Astrocyte (in vitro differentiated cells and primary cell): ENCODE measurements at regions not wholly inside any gene's neighbourhood (a gene's known extent, or its start where the extent isn't known, plus 50 kb on each side); places are given as distances from the start of the nearest gene placed in this dataset.

Source experiments
- EZH2 ChIP-seq: IDR thresholded peaks from 2 replicates; pipeline ENCODE4 v1.6.1; 2012; ENCODE audit warnings: mild to moderate bottlenecking, low read length, inconsistent platforms; ENCODE audit not compliant: insufficient read depth
- TF ChIP-seq, protein P1 (sequence below): IDR thresholded peaks from 2 replicates; pipeline ENCODE4 v1.5.1; 2011; ENCODE audit warnings: low read depth, mild to moderate bottlenecking, inconsistent platforms, low read length, moderate library complexity; ENCODE audit not compliant: insufficient read depth

- TF ChIP-seq, protein P1, sequence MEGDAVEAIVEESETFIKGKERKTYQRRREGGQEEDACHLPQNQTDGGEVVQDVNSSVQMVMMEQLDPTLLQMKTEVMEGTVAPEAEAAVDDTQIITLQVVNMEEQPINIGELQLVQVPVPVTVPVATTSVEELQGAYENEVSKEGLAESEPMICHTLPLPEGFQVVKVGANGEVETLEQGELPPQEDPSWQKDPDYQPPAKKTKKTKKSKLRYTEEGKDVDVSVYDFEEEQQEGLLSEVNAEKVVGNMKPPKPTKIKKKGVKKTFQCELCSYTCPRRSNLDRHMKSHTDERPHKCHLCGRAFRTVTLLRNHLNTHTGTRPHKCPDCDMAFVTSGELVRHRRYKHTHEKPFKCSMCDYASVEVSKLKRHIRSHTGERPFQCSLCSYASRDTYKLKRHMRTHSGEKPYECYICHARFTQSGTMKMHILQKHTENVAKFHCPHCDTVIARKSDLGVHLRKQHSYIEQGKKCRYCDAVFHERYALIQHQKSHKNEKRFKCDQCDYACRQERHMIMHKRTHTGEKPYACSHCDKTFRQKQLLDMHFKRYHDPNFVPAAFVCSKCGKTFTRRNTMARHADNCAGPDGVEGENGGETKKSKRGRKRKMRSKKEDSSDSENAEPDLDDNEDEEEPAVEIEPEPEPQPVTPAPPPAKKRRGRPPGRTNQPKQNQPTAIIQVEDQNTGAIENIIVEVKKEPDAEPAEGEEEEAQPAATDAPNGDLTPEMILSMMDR, result no peak
- TF ChIP-seq EZH2, result no peak
Observed at GRCh38 chr6:167526465-167527368, 201.8 kb downstream of the TTLL2 start.
